ENCODE measurements at regions not wholly inside any gene's neighbourhood (a gene's known extent, or its start where the extent isn't known, plus 50 kb on each side); places are given as distances from the start of the nearest gene placed in this dataset.

DNA sequence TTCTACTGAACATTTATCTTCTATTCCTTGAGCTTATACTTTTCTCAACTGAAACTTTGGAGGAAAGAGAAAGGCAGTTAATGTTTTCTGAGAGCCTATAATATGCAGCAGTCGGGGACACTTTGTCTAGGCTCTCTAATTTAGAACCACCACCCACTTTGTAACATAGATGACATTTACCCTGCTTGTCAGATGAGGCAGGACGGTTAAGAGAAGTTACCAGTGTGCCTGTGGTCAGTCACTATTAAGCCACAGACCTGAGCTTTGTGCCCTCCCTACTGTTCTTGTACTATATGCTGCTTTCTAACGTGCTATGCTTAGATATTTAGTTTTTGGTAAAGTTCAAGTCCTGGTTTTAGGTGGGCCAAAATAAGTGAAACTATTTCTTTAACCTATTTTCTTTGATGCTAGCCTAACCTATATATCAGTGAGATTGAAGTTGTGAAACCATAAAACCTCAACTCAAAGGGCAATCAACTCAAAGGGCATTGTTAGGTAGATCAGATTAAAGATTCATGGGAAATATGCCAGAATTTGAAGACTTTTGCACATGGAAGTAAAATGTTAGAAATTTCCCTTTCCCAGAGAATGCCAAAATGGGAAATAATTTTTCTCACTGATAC is 156.5 kb upstream of the AGR3 start:
- intact Hi-C loops (cut with micrococcal nuclease): no loop called here
- CTCF ChIA-PET: interaction anchor here (1.0 kb wide), 1 partner anchor 29 kb away, joined by 3 read pairs; no protein-coding TSS in a partner anchor
- no peak overlapping the region for H3K27ac Mint-ChIP-seq (ENCODE audit: low read depth, unreplicated experiment)

DNA sequence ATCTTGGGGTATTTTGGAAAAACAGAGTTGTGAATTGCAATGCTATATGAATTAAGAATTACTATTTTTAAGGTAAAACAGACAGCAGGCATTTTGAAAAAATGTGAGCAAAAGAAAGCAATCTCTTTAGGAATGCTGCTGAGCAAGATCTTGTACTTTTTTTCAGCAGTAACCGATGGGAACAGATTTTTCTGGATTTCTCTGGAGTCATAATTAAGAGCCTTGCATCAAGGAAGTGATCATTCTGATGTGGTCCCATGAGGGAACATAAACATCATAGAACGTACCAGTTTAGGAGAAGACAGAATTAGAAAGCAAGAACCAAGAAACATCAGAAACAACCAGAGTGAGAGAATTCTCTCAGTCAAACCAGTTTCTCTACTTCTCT is 157.0 kb upstream of the AGR3 start:
- Mint-ChIP-seq H3K4me3 (ENCODE audit: unreplicated experiment) (no peak overlapping the region), H3K27me3 (ENCODE audit: insufficient read depth, unreplicated experiment) (no peaks in the 10 kb centered on the region), H3K36me3 (ENCODE audit: insufficient read depth, unreplicated experiment) (peaks cover 1% of the 10 kb centered on the region), H3K27ac (ENCODE audit: low read depth, unreplicated experiment) (no peak overlapping the region), H3K4me1 (ENCODE audit: insufficient read depth, unreplicated experiment) (peaks cover 27% of the 10 kb centered on the region), H3K9me3 (ENCODE audit: unreplicated experiment) (no peaks in the 10 kb centered on the region)
- no peak for DNase-seq (ENCODE audit: unreplicated experiment)
- BruUV-seq (replicated peaks): no TSS peak
- ChIA-PET POLR2A (no interaction called here), CTCF (interaction anchor here (0.6 kb wide), 1 partner anchor 31 kb away, joined by 3 read pairs; no protein-coding TSS in a partner anchor)
- TF ChIP-seq, protein P1, sequence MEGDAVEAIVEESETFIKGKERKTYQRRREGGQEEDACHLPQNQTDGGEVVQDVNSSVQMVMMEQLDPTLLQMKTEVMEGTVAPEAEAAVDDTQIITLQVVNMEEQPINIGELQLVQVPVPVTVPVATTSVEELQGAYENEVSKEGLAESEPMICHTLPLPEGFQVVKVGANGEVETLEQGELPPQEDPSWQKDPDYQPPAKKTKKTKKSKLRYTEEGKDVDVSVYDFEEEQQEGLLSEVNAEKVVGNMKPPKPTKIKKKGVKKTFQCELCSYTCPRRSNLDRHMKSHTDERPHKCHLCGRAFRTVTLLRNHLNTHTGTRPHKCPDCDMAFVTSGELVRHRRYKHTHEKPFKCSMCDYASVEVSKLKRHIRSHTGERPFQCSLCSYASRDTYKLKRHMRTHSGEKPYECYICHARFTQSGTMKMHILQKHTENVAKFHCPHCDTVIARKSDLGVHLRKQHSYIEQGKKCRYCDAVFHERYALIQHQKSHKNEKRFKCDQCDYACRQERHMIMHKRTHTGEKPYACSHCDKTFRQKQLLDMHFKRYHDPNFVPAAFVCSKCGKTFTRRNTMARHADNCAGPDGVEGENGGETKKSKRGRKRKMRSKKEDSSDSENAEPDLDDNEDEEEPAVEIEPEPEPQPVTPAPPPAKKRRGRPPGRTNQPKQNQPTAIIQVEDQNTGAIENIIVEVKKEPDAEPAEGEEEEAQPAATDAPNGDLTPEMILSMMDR (IDR thresholded peaks at IDR 0.05; ENCODE audit: unreplicated experiment): no peak
- intact Hi-C loops (cut with micrococcal nuclease): no loop called here

More for the DNA sequence above, 156.5 kb upstream of the AGR3 start:
- Mint-ChIP-seq H3K4me3 (ENCODE audit: unreplicated experiment) (no peak overlapping the region), H3K9me3 (ENCODE audit: unreplicated experiment) (no peaks in the 10 kb centered on the region), H3K36me3 (ENCODE audit: insufficient read depth, unreplicated experiment) (no peaks in the 10 kb centered on the region), H3K4me1 (ENCODE audit: insufficient read depth, unreplicated experiment) (peaks cover 22% of the 10 kb centered on the region), H3K27me3 (ENCODE audit: insufficient read depth, unreplicated experiment) (no peaks in the 10 kb centered on the region)
- POLR2A ChIA-PET: no interaction called here
- TF ChIP-seq, protein P1 (IDR thresholded peaks at IDR 0.05; ENCODE audit: unreplicated experiment): no peak
- no peak for DNase-seq (ENCODE audit: unreplicated experiment)
- BruUV-seq (replicated peaks): no TSS peak

DNA sequence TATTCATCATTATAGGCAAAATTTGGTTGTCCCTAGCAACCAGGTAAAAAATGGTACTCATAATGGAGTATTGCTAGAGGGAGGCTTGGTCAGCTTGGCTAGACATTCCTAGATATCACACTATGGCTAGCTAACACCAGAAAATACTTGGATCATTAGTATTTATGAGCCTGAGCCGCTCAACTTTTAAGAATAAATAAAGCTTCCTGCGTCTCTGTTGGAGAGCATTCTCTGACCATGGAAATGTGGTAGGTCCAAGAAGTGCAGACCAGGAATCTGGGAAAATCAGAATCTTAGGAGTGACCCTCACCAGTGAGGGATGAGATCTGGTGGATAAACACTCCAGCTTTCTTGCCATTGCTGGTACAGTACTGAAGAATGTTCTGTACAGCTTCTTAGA is 157.6 kb upstream of the AGR3 start:
- CTCF ChIA-PET: interaction anchor here (0.6 kb wide), 1 partner anchor 32 kb away, joined by 3 read pairs; no protein-coding TSS in a partner anchor
- Mint-ChIP-seq H3K27ac (ENCODE audit: low read depth, unreplicated experiment) (no peak overlapping the region), H3K9me3 (ENCODE audit: unreplicated experiment) (no peaks in the 10 kb centered on the region), H3K4me1 (ENCODE audit: insufficient read depth, unreplicated experiment) (peaks cover 27% of the 10 kb centered on the region), H3K36me3 (ENCODE audit: insufficient read depth, unreplicated experiment) (peaks cover 6% of the 10 kb centered on the region), H3K27me3 (ENCODE audit: insufficient read depth, unreplicated experiment) (no peaks in the 10 kb centered on the region), H3K4me3 (ENCODE audit: unreplicated experiment) (no peak overlapping the region)
- no peak for DNase-seq (ENCODE audit: unreplicated experiment)
- intact Hi-C loops (cut with micrococcal nuclease): no loop called here
- TF ChIP-seq, protein P1 (IDR thresholded peaks at IDR 0.05; ENCODE audit: unreplicated experiment): no peak
- POLR2A ChIA-PET: no interaction called here
- BruUV-seq (replicated peaks): no TSS peak

DNA sequence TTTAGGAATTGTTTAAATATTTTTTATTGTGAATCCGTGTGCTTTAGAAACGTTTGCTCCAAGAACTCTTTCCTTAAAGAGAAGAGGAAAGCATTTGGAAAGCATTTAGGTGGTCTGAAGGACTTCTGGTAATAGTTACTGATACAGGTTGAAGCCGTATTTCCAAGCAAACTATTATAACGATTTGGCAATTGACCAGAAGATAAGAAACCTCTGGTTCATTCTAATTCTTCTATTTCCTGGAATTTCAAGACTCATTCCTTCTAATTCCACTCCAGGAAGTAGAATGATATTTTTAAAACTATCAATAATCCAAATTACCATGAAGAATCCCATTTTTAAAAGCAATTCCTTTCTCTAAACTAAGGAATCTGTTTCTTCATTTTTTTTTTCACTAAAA is 158.9 kb upstream of the AGR3 start:
- intact Hi-C loops (cut with micrococcal nuclease): loop anchor here (5.0 kb wide), 1 partner anchor 57 kb away; no protein-coding TSS in a partner anchor
- peak overlapping the region; percentile 69 for H3K27ac Mint-ChIP-seq (ENCODE audit: low read depth, unreplicated experiment)
- ChIA-PET CTCF (no interaction called here), POLR2A (no interaction called here)
- H3K27me3 Mint-ChIP-seq (ENCODE audit: insufficient read depth, unreplicated experiment): no peaks in the 10 kb centered on the region
- no TSS peak for BruUV-seq (replicated peaks)
- DNase-seq (ENCODE audit: unreplicated experiment): no peak
- H3K36me3 Mint-ChIP-seq (ENCODE audit: insufficient read depth, unreplicated experiment): peaks cover 6% of the 10 kb centered on the region
- no peaks in the 10 kb centered on the region for H3K9me3 Mint-ChIP-seq (ENCODE audit: unreplicated experiment)
- no peak overlapping the region for H3K4me3 Mint-ChIP-seq (ENCODE audit: unreplicated experiment)
- H3K4me1 Mint-ChIP-seq (ENCODE audit: insufficient read depth, unreplicated experiment): peaks cover 27% of the 10 kb centered on the region
- TF ChIP-seq, protein P1 (IDR thresholded peaks at IDR 0.05; ENCODE audit: unreplicated experiment): no peak
